Gastroesophageal sphincter (tissue), 4 donors: ENCODE measurements at regions not wholly inside any gene's neighbourhood (a gene's known extent, or its start where the extent isn't known, plus 50 kb on each side); places are given as distances from the start of the nearest gene placed in this dataset.

Source experiments
- ATAC-seq: fragments of 150-250 bp; one replicate; pipeline ENCODE4 v1.9.1; 2016; ENCODE audit warnings: mild to moderate bottlenecking, moderate library complexity
- H3K27ac ChIP-seq, 4 donors: fragments of 200-600 bp; sonication (generic) in 3 of 4; 1 replicate in 3 of 4; 2 replicates in 1 of 4; pipeline ENCODE4 v1.5.1; 2016 to 2019
- H3K27me3 ChIP-seq: fragments of 200-600 bp; sonication (generic); one replicate; pipeline ENCODE4 v1.5.1; 2019
- H3K36me3 ChIP-seq, 2 donors: fragments of 200-600 bp; sonication (generic); one replicate each; pipeline ENCODE4 v1.5.1; 2019; ENCODE audit warnings: control low read depth in 1 of 2
- H3K4me1 ChIP-seq, 3 donors: fragments of 200-600 bp; sonication (generic); 1 replicate in 2 of 3; 2 replicates in 1 of 3; pipeline ENCODE4 v1.5.1; 2016 to 2019; ENCODE audit warnings: control low read depth in 2 of 3
- H3K4me3 ChIP-seq, 2 donors: fragments of 200-600 bp; sonication (generic); one replicate each; pipeline ENCODE4 v1.5.1; 2019; ENCODE audit warnings: mild to moderate bottlenecking in 1 of 2, moderate library complexity in 1 of 2
- H3K9me3 ChIP-seq, 3 donors: fragments of 200-600 bp; sonication (generic); one replicate each; pipeline ENCODE4 v1.5.1; 2017 to 2019; ENCODE audit warnings: control low read depth in 2 of 3
- CTCF ChIP-seq, 4 experiments: fragments of 200-600 bp in 2 of 4; fragments of 450-650 bp in 2 of 4; sonication (generic) in 1 of 4; IDR thresholded peaks; one replicate each; pipeline ENCODE4 v1.5.1; 2017 to 2019; ENCODE audit warnings: antibody characterized with exemption in 4 of 4, mild to moderate bottlenecking in 2 of 4, moderate library complexity in 2 of 4
- EP300 ChIP-seq: sonication (generic); formaldehyde crosslinking; IDR thresholded peaks from one replicate; pipeline ENCODE4 v1.6.1; 2017; ENCODE audit warnings: antibody characterized with exemption, mild to moderate bottlenecking
- POLR2A ChIP-seq, 2 donors: fragments of 450-650 bp; IDR thresholded peaks; one replicate each; pipeline ENCODE4 v1.6.1; 2017; ENCODE audit warnings: antibody characterized with exemption in 2 of 2, mild to moderate bottlenecking in 2 of 2, moderate library complexity in 1 of 2
- POLR2AphosphoS5 ChIP-seq: sonication (generic); formaldehyde crosslinking; IDR thresholded peaks from one replicate; pipeline ENCODE4 v1.6.1; 2017; ENCODE audit warnings: antibody characterized with exemption
- WGBS, 2 donors: methylation state at CpG; one replicate each; pipeline ENCODE4 v1.1.5; 2018; ENCODE audit warnings: low coverage in 1 of 2; 5-methylcytosine and 5-hydroxymethylcytosine counted together

- Histone ChIP-seq H3K4me1 (peaks cover 0 to 17% (median 12%) of the 10 kb centered on the region in 3 donors), H3K4me3 (no peak overlapping the region), H3K27ac (peak overlapping the region in 1 of 4 donors; percentile 9), H3K9me3 (no peaks in the 10 kb centered on the region), H3K27me3 (no peaks in the 10 kb centered on the region), H3K36me3 (no peaks in the 10 kb centered on the region)
- WGBS, 2 donors: 39 to 60% methylated on average over 7 to 10 of the region's 10 CpGs
- TF ChIP-seq POLR2AphosphoS5 (no peak), POLR2A (IDR thresholded peaks at IDR 0.05) (no peak), CTCF (IDR thresholded peaks at IDR 0.05) (no peak), EP300 (no peak)
- ATAC-seq: no peak
Observed at GRCh38 chr10:36171953-36172940, 530.2 kb upstream of the FZD8 start.

GRCh38 chr10:36171556-36171952 lies 529.5 kb upstream of the FZD8 start:
- Histone ChIP-seq H3K4me3 (no peak overlapping the region), H3K4me1 (peaks cover 0 to 17% (median 12%) of the 10 kb centered on the region in 3 donors), H3K36me3 (no peaks in the 10 kb centered on the region), H3K9me3 (no peaks in the 10 kb centered on the region), H3K27me3 (no peaks in the 10 kb centered on the region), H3K27ac (no peak overlapping the region)
- 60% methylated on average over 1 of the region's 1 CpG; no CpG with 5 or more reads in 1 of the 2 donors for WGBS, 2 donors
- ATAC-seq: no peak
- TF ChIP-seq EP300: no peak
- TF ChIP-seq CTCF (IDR thresholded peaks at IDR 0.05): no peak
- no peak for TF ChIP-seq POLR2AphosphoS5
- no peak for TF ChIP-seq POLR2A (IDR thresholded peaks at IDR 0.05)

GRCh38 chr10:36170943-36171501 lies 528.9 kb upstream of the FZD8 start:
- Histone ChIP-seq H3K4me1 (peaks cover 0 to 17% (median 12%) of the 10 kb centered on the region in 3 donors), H3K27ac (no peak overlapping the region), H3K4me3 (no peak overlapping the region), H3K36me3 (no peaks in the 10 kb centered on the region), H3K9me3 (no peaks in the 10 kb centered on the region), H3K27me3 (no peaks in the 10 kb centered on the region)
- ATAC-seq: no peak
- no peak for TF ChIP-seq POLR2AphosphoS5
- no peak for TF ChIP-seq EP300
- no peak for TF ChIP-seq POLR2A (IDR thresholded peaks at IDR 0.05)
- TF ChIP-seq CTCF (IDR thresholded peaks at IDR 0.05): no peak
- WGBS, 2 donors: 39 to 58% methylated on average over 4 of the region's 4 CpGs

- no peak overlapping the region for H3K4me3 ChIP-seq
- no peaks in the 10 kb centered on the region for H3K27me3 ChIP-seq
- TF ChIP-seq POLR2AphosphoS5 (no peak), CTCF (IDR thresholded peaks at IDR 0.05) (no peak), POLR2A (IDR thresholded peaks at IDR 0.05) (no peak), EP300 (no peak)
- H3K9me3 ChIP-seq: no peaks in the 10 kb centered on the region
- 89 to 95% methylated on average over 2 of the region's 2 CpGs for WGBS, 2 donors
- ATAC-seq: no peak
- H3K4me1 ChIP-seq: peaks cover 0 to 17% (median 12%) of the 10 kb centered on the region in 3 donors
- no peaks in the 10 kb centered on the region for H3K36me3 ChIP-seq
- H3K27ac ChIP-seq: no peak overlapping the region
Observed at GRCh38 chr10:36170142-36170719, 528.1 kb upstream of the FZD8 start.
